K562 (cell line): ENCODE measurements at regions not wholly inside any gene's neighbourhood (a gene's known extent, or its start where the extent isn't known, plus 50 kb on each side); places are given as distances from the start of the nearest gene placed in this dataset.

Experiments used
- BDP1 ChIP-seq: IDR thresholded peaks from 3 replicates; pipeline ENCODE4 v1.6.1; 2011; ENCODE audit not compliant: insufficient read length, insufficient read depth
- HDAC1 ChIP-seq, 2 experiments: fragments of 450-650 bp; IDR thresholded peaks; 2 replicates each; pipeline ENCODE4 v1.6.1; 2016 to 2017; ENCODE audit warnings: inconsistent platforms in 1 of 2, mild to moderate bottlenecking in 1 of 2, moderate library complexity in 1 of 2
- HDAC6 ChIP-seq: IDR thresholded peaks from 2 replicates; pipeline ENCODE4 v1.6.1; 2012; ENCODE audit warnings: low read depth, mild to moderate bottlenecking, control low read depth, inconsistent platforms, low read length, moderate library complexity
- KLF16 ChIP-seq: IDR thresholded peaks from 2 replicates; pipeline ENCODE4 v1.6.1; 2016; ENCODE audit warnings: antibody characterized with exemption
- MED1 ChIP-seq: sonication (generic); formaldehyde crosslinking; IDR thresholded peaks from 2 replicates; pipeline ENCODE4 v1.8.1; 2023; ENCODE audit warnings: missing genetic modification reagents, borderline replicate concordance
- MXI1 ChIP-seq: IDR thresholded peaks from 2 replicates; pipeline ENCODE4 v1.6.1; 2011; ENCODE audit warnings: low read depth, mild to moderate bottlenecking, improper control_type of control experiment, low read length
- NR3C1 ChIP-seq: sonication (generic); formaldehyde crosslinking; IDR thresholded peaks from 2 replicates; pipeline ENCODE4 v1.8.1; 2022; ENCODE audit warnings: missing genetic modification reagents
- POLR2AphosphoS5 ChIP-seq: IDR thresholded peaks from 2 replicates; pipeline ENCODE4 v1.6.1; 2011; ENCODE audit warnings: mild to moderate bottlenecking, low read depth, low read length, moderate library complexity; ENCODE audit not compliant: control insufficient read depth, insufficient read depth
- SAFB2 ChIP-seq: fragments of 200-400 bp; formaldehyde crosslinking; IDR thresholded peaks from 2 replicates; pipeline ENCODE4 v1.6.1; 2018; ENCODE audit warnings: borderline replicate concordance, low read length, low read depth, moderate library complexity; ENCODE audit not compliant: severe bottlenecking
- SIN3B ChIP-seq: fragments of 450-650 bp; IDR thresholded peaks from 2 replicates; pipeline ENCODE4 v1.6.1; 2017; ENCODE audit warnings: low read depth, mild to moderate bottlenecking, moderate library complexity
- SLC30A9 ChIP-seq: fragments of 250-450 bp; sonication (Bioruptor Pico); IDR thresholded peaks from 2 replicates; pipeline ENCODE4 v1.8.0; 2022; ENCODE audit warnings: mild to moderate bottlenecking, moderate library complexity
- SMAD1 ChIP-seq: fragments of 150-350 bp; IDR thresholded peaks from 2 replicates; pipeline ENCODE4 v1.6.1; 2014; ENCODE audit warnings: low read length, low read depth; ENCODE audit not compliant: partially characterized antibody
- SMARCA5 ChIP-seq: fragments of 450-650 bp; IDR thresholded peaks from 2 replicates; pipeline ENCODE4 v1.6.1; 2016
- SP2 ChIP-seq: IDR thresholded peaks from 2 replicates; pipeline ENCODE4 v1.6.1; 2011; ENCODE audit warnings: mild to moderate bottlenecking, low read depth, low read length, moderate library complexity; ENCODE audit not compliant: poor library complexity, severe bottlenecking; ENCODE audit errors: extremely low read depth
- SRSF7 ChIP-seq: fragments of 200-400 bp; formaldehyde crosslinking; optimal IDR thresholded peaks from 2 replicates; pipeline ENCODE3; 2017; ENCODE audit warnings: mild to moderate bottlenecking, low read depth, low read length
- TBP ChIP-seq: optimal IDR thresholded peaks from 2 replicates; pipeline ENCODE3; 2011; ENCODE audit warnings: low read depth, low read length, improper control_type of control experiment
- ZFP36 ChIP-seq: fragments of 150-350 bp; IDR thresholded peaks from 2 replicates; pipeline ENCODE4 v1.6.1; 2018; ENCODE audit warnings: low read length, low read depth; ENCODE audit not compliant: partially characterized antibody
- ZNF41 ChIP-seq: fragments of 250-450 bp; sonication (Bioruptor Pico); conservative IDR thresholded peaks from 2 replicates; pipeline ENCODE4 v1.4.0; 2020; ENCODE audit warnings: mild to moderate bottlenecking
- ZSCAN29 ChIP-seq: fragments of 450-650 bp; IDR thresholded peaks from 2 replicates; pipeline ENCODE4 v1.6.1; 2017
- TF ChIP-seq, protein P1 (sequence below): fragments of 250-450 bp; sonication (Bioruptor Pico); IDR thresholded peaks from 2 replicates; pipeline ENCODE4 v1.8.0; 2022; ENCODE audit warnings: moderate library complexity, mild to moderate bottlenecking, inconsistent platforms
- TF ChIP-seq, protein P2 (sequence below): fragments of 450-650 bp; formaldehyde crosslinking; IDR thresholded peaks from 2 replicates; pipeline ENCODE4 v1.4.0; 2022; ENCODE audit warnings: missing genetic modification characterization
- TF ChIP-seq, protein P3 (sequence below): fragments of 200-400 bp; formaldehyde crosslinking; IDR thresholded peaks from 2 replicates; pipeline ENCODE4 v1.6.1; 2017; ENCODE audit warnings: mild to moderate bottlenecking, low read depth, low read length, moderate library complexity
- TF ChIP-seq, protein P4 (sequence below): sonication (generic); formaldehyde crosslinking; IDR thresholded peaks from 2 replicates; pipeline ENCODE4 v1.9.0; 2022; ENCODE audit warnings: mild to moderate bottlenecking, missing genetic modification reagents

DNA sequence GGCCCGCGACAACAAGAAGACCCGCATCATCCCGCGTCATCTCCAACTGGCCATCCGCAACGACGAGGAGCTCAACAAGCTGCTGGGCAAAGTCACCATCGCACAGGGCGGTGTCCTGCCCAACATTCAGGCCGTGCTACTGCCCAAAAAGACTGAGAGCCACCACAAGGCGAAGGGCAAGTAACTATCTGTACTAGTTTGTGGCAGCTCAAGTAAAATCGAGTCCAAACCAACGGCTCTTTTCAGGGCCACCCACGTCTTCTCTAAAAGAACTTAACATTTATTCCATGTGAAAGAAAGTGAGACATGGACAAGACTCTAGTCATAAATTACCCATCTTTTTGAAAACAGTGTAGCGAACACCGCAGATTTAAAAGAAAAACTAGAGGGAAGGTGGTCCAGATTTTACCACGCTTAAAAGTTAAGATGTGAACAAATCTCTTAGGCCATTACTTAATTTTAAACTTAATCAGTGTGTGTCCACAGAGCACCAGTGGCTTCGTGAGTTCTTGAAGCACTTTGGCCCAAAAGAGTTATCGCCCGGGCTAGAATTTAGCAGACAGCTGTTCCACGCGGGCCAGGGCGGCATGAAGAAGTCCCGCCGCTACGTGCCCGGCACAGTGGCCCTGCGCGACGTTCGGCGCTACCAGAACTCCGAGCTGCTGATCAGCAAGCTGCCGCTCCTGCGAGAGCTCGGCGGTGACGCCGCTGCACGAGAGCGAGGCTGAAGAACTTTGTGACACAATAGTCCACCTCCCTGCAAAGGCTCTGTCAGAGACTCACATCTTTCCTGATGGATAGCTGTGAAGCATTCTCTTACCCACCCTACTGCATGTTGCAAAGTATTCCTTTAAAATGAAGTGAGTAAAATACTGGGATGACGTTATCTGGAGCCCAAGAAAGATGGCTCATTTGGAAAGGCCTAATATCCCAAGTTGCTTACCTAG lies 113.9 kb upstream of the PRSS16 start (continued):
- TF ChIP-seq, protein P1, sequence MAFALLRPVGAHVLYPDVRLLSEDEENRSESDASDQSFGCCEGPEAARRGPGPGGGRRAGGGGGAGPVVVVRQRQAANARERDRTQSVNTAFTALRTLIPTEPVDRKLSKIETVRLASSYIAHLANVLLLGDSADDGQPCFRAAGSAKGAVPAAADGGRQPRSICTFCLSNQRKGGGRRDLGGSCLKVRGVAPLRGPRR (CRISPR knock-in tag): 0 out of 2 replicates have a peak, but pooled peaks have one; percentile 48
- TF ChIP-seq TBP: no peak
- 0 out of 2 replicates have a peak, but pooled peaks have one; percentile 11 for TF ChIP-seq NR3C1 (CRISPR knock-in tag)
- TF ChIP-seq POLR2AphosphoS5: peak; percentile 98
- no peak for TF ChIP-seq SP2
- no peak for TF ChIP-seq HDAC6
- peak; percentile 11; the same call in 1 of the 2 replicates for TF ChIP-seq SIN3B
- no peak for TF ChIP-seq SMARCA5
- TF ChIP-seq, protein P2, sequence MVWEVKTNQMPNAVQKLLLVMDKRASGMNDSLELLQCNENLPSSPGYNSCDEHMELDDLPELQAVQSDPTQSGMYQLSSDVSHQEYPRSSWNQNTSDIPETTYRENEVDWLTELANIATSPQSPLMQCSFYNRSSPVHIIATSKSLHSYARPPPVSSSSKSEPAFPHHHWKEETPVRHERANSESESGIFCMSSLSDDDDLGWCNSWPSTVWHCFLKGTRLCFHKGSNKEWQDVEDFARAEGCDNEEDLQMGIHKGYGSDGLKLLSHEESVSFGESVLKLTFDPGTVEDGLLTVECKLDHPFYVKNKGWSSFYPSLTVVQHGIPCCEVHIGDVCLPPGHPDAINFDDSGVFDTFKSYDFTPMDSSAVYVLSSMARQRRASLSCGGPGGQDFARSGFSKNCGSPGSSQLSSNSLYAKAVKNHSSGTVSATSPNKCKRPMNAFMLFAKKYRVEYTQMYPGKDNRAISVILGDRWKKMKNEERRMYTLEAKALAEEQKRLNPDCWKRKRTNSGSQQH: peak; percentile 98
- TF ChIP-seq SRSF7: no peak
- peak; percentile 97 for TF ChIP-seq MED1 (CRISPR knock-in tag)
- TF ChIP-seq, protein P3, sequence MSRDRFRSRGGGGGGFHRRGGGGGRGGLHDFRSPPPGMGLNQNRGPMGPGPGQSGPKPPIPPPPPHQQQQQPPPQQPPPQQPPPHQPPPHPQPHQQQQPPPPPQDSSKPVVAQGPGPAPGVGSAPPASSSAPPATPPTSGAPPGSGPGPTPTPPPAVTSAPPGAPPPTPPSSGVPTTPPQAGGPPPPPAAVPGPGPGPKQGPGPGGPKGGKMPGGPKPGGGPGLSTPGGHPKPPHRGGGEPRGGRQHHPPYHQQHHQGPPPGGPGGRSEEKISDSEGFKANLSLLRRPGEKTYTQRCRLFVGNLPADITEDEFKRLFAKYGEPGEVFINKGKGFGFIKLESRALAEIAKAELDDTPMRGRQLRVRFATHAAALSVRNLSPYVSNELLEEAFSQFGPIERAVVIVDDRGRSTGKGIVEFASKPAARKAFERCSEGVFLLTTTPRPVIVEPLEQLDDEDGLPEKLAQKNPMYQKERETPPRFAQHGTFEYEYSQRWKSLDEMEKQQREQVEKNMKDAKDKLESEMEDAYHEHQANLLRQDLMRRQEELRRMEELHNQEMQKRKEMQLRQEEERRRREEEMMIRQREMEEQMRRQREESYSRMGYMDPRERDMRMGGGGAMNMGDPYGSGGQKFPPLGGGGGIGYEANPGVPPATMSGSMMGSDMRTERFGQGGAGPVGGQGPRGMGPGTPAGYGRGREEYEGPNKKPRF: no peak
- no peak for TF ChIP-seq ZFP36
- TF ChIP-seq MXI1: peak; percentile 58
- no peak for TF ChIP-seq SLC30A9 (CRISPR knock-in tag)
- TF ChIP-seq ZSCAN29: peak; percentile 67; the same call in 1 of the 2 replicates
- TF ChIP-seq SMAD1: peak; percentile 92
- TF ChIP-seq KLF16: no peak
- TF ChIP-seq HDAC1 (IDR thresholded peaks at IDR 0.05): 0 out of 4 replicates have a peak, but pooled peaks of 1 of the 2 experiments have one; percentile 8
- TF ChIP-seq, protein P4, sequence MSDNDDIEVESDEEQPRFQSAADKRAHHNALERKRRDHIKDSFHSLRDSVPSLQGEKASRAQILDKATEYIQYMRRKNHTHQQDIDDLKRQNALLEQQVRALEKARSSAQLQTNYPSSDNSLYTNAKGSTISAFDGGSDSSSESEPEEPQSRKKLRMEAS (CRISPR knock-in tag): no peak
- no peak for TF ChIP-seq SAFB2
- TF ChIP-seq BDP1: no peak
- peak; percentile 83 for TF ChIP-seq ZNF41 (CRISPR knock-in tag)
